Peyer's patch (tissue), 4 donors: ENCODE measurements at regions not wholly inside any gene's neighbourhood (a gene's known extent, or its start where the extent isn't known, plus 50 kb on each side); places are given as distances from the start of the nearest gene placed in this dataset.

ENCODE experiments used
- POLR2A ChIP-seq, 2 donors: fragments of 450-650 bp; IDR thresholded peaks; one replicate each; pipeline ENCODE4 v1.5.1; 2017; ENCODE audit warnings: antibody characterized with exemption in 2 of 2, mild to moderate bottlenecking in 2 of 2, moderate library complexity in 2 of 2
- TF ChIP-seq, protein P1 (sequence below), 6 experiments: fragments of 450-650 bp in 4 of 6; fragments of 200-600 bp in 2 of 6; sonication (generic) in 1 of 6; IDR thresholded peaks; one replicate each; pipeline ENCODE4 v1.5.1; 2017 to 2019; ENCODE audit warnings: antibody characterized with exemption in 6 of 6, mild to moderate bottlenecking in 3 of 6, moderate library complexity in 1 of 6

DNA sequence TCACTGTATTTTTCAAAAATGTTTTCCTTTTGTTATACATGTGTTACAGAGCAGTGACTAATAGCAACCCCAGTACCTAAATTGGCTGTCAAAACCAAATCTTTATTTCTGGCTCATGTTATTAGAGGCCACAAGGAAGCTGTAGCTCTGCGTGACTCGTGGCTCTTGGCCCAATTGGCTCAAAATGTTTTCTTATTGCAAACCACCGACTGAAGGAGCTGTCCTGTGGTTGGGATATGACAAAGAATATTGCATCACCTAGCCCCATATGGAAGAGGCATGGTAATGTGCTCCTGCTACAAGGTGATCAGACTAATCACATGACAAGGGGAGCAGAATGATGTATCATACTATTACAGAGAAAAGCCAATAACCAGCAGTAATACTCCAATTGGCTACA lies 1058.5 kb downstream of the CBLN2 start:
- TF ChIP-seq, protein P1, sequence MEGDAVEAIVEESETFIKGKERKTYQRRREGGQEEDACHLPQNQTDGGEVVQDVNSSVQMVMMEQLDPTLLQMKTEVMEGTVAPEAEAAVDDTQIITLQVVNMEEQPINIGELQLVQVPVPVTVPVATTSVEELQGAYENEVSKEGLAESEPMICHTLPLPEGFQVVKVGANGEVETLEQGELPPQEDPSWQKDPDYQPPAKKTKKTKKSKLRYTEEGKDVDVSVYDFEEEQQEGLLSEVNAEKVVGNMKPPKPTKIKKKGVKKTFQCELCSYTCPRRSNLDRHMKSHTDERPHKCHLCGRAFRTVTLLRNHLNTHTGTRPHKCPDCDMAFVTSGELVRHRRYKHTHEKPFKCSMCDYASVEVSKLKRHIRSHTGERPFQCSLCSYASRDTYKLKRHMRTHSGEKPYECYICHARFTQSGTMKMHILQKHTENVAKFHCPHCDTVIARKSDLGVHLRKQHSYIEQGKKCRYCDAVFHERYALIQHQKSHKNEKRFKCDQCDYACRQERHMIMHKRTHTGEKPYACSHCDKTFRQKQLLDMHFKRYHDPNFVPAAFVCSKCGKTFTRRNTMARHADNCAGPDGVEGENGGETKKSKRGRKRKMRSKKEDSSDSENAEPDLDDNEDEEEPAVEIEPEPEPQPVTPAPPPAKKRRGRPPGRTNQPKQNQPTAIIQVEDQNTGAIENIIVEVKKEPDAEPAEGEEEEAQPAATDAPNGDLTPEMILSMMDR (IDR thresholded peaks at IDR 0.05) = no peak
- TF ChIP-seq POLR2A (IDR thresholded peaks at IDR 0.05) = no peak
